Testis (tissue), 2 donors: ENCODE measurements at regions not wholly inside any gene's neighbourhood (a gene's known extent, or its start where the extent isn't known, plus 50 kb on each side); places are given as distances from the start of the nearest gene placed in this dataset.

ENCODE experiments used
- CTCF ChIP-seq, 3 experiments: fragments of 450-650 bp in 2 of 3; fragments of 200-600 bp in 1 of 3; sonication (generic) in 1 of 3; IDR thresholded peaks; one replicate each; pipeline ENCODE4 v1.5.1; 2016 to 2019; ENCODE audit warnings: antibody characterized with exemption in 3 of 3, mild to moderate bottlenecking in 2 of 3, moderate library complexity in 1 of 3
- POLR2A ChIP-seq: fragments of 450-650 bp; IDR thresholded peaks from one replicate; pipeline ENCODE4 v1.6.1; 2017; ENCODE audit warnings: antibody characterized with exemption, mild to moderate bottlenecking, moderate library complexity

DNA sequence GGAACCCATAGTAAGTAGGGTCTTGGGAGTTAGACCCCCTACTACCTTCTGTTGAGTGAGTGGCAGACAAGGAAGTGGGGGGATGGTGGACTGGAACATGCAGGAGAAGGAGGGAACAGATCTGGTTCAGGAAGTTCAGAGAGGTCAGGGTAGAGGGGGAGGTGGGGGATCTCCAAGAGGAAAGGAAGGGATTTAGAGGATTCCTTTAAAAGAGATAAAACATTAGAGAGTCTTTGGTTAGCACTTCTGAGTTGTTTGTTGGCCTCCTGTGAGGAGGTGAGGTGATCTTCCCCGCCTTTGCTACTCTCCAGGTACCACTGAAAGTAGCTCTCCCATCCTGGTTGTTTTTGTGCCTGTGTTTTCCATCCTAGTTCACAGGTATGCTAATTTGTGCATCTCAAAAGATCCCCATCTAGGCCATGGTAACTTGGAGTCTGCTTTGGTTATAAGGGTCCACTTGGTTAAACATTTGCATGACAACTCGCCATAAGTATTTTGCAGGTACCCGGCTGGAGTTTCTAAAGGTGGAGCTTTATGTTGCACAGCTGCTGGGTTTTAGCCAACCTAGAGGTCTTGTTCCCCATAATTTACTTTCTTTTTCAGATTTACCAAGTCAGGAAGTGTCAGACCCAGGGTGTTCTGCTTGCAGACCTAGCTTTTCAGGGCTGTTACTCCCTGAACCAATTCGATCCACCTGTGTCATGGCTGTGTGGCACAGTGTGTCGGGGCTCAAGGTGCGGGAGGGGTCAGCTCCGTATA lies 79.3 kb upstream of the SORL1 start:
- no peak for TF ChIP-seq CTCF (IDR thresholded peaks at IDR 0.05)
- TF ChIP-seq POLR2A = no peak
